Activated CD8-positive, alpha-beta memory T cell treated with anti-CD3 and anti-CD28 coated beads, Interleukin-2, amount 10 ng/mL, durations not matched to agents 7 days and 5 days (primary cell): ENCODE measurements at regions not wholly inside any gene's neighbourhood (a gene's known extent, or its start where the extent isn't known, plus 50 kb on each side); places are given as distances from the start of the nearest gene placed in this dataset.

Experiments used
- ATAC-seq: fragments of 150-1000 bp; cut with Tn5 transposase; one replicate; pipeline ENCODE4 v1.10.0; 2021; ENCODE audit warnings: moderate library complexity
- CTCF ChIA-PET: fragments of 350-600 bp; sonication (Branson Sonifier 250); formaldehyde crosslinking; loops from one replicate; lab custom pipeline; 2021; ENCODE audit warnings: antibody characterized with exemption; lab: Charles Lee
- DNase-seq: peaks from one replicate; pipeline ENCODE4 v3.0.0-alpha.2; 2020
- H3K27ac Mint-ChIP-seq: one replicate; pipeline ENCODE4 v1.8.0; 2021; ENCODE audit warnings: mild to moderate bottlenecking, mixed read lengths
- H3K27me3 Mint-ChIP-seq: one replicate; pipeline ENCODE4 v1.8.0; 2021; ENCODE audit warnings: mixed read lengths
- H3K36me3 Mint-ChIP-seq: one replicate; pipeline ENCODE4 v1.8.0; 2021; ENCODE audit warnings: mild to moderate bottlenecking, mixed read lengths
- H3K4me1 Mint-ChIP-seq: one replicate; pipeline ENCODE4 v1.8.0; 2021; ENCODE audit warnings: mixed read lengths
- H3K4me3 Mint-ChIP-seq: one replicate; pipeline ENCODE4 v1.8.0; 2021; ENCODE audit warnings: mild to moderate bottlenecking, moderate library complexity, mixed read lengths
- H3K9me3 Mint-ChIP-seq: one replicate; pipeline ENCODE4 v1.8.0; 2022; ENCODE audit warnings: low read depth, mixed read lengths

GRCh38 chr22:26779108-26779507 is 121.7 kb downstream of the MIAT start:
- Mint-ChIP-seq H3K27me3 (no peaks in the 10 kb centered on the region), H3K9me3 (no peaks in the 10 kb centered on the region), H3K4me3 (no peak overlapping the region), H3K4me1 (no peaks in the 10 kb centered on the region), H3K36me3 (peaks cover 3% of the 10 kb centered on the region), H3K27ac (no peak overlapping the region)
- ATAC-seq (no peak), DNase-seq (no peak)
- CTCF ChIA-PET = interaction anchor here (0.7 kb wide), 1 partner anchor 23 kb away, joined by 3 read pairs; no protein-coding TSS in a partner anchor

- DNase-seq (no peak), ATAC-seq (no peak)
- H3K27me3 Mint-ChIP-seq = no peaks in the 10 kb centered on the region
- peaks cover 3% of the 10 kb centered on the region for H3K36me3 Mint-ChIP-seq
- no peaks in the 10 kb centered on the region for H3K9me3 Mint-ChIP-seq
- no peak overlapping the region for H3K4me3 Mint-ChIP-seq
- H3K4me1 Mint-ChIP-seq = no peaks in the 10 kb centered on the region
- CTCF ChIA-PET = no interaction called here
- no peak overlapping the region for H3K27ac Mint-ChIP-seq
These were observed 122.5 kb downstream of the MIAT start for GRCh38 chr22:26779929-26780328.

DNA sequence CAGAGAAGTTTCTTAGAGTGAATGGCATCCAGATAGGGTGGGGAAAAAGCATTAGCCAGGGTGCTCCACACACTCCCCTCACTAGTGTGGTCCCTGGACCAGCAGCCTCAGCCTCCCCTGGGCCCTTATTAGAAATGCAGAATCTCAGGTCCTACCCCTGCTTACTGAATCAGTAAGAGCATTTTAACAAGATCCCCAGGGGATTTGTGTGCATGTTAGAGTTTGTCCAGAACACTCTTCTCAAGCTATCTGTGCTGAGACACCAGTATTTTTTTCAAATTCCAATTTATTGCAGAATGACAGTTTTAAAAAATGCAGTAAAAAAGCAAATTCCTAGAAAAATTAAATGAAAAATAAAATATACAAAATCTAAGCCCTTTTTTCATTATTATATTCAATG is 123.1 kb downstream of the MIAT start:
- H3K4me3 Mint-ChIP-seq = no peak overlapping the region
- no peaks in the 10 kb centered on the region for H3K27me3 Mint-ChIP-seq
- peaks cover 3% of the 10 kb centered on the region for H3K36me3 Mint-ChIP-seq
- H3K9me3 Mint-ChIP-seq = no peaks in the 10 kb centered on the region
- H3K4me1 Mint-ChIP-seq = peaks cover 2% of the 10 kb centered on the region
- no peak overlapping the region for H3K27ac Mint-ChIP-seq
- CTCF ChIA-PET = no interaction called here
- no peak for DNase-seq
- ATAC-seq = no peak

GRCh38 chr22:26781062-26781461 is 123.7 kb downstream of the MIAT start:
- CTCF ChIA-PET = no interaction called here
- Mint-ChIP-seq H3K27me3 (no peaks in the 10 kb centered on the region), H3K27ac (no peak overlapping the region)

GRCh38 chr22:26781596-26781995 is 124.2 kb downstream of the MIAT start:
- H3K27me3 Mint-ChIP-seq = no peaks in the 10 kb centered on the region
- H3K27ac Mint-ChIP-seq = no peak overlapping the region
- no peaks in the 10 kb centered on the region for H3K9me3 Mint-ChIP-seq
- H3K4me3 Mint-ChIP-seq = no peak overlapping the region
- no peak for DNase-seq
- ATAC-seq = no peak
- CTCF ChIA-PET = no interaction called here
- peaks cover 13% of the 10 kb centered on the region for H3K4me1 Mint-ChIP-seq
- peaks cover 3% of the 10 kb centered on the region for H3K36me3 Mint-ChIP-seq

More at GRCh38 chr22:26781062-26781461, 123.7 kb downstream of the MIAT start:
- Mint-ChIP-seq H3K9me3 (no peaks in the 10 kb centered on the region), H3K36me3 (peaks cover 3% of the 10 kb centered on the region), H3K4me3 (no peak overlapping the region), H3K4me1 (peaks cover 7% of the 10 kb centered on the region)
- DNase-seq = no peak
- ATAC-seq = no peak

DNA sequence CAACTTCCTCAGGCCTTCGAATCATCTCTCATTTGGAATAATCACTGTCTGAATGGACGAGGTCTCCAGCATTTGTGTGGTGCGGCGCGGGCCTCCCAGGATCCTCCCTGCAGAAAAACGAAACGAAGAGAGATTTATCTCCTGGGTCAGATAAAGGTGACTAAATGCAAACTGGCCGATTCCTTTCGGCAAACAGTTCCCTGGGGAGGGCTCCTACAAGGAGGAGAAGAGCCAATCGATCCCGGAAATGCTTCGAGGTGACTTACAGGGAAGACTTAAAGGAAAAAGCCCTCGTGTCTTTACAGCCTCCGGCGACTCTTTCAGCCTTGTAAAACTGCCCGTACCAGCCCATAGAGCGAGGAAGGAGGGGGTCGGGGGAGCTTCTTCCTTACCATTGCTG is 126.5 kb downstream of the MIAT start:
- Mint-ChIP-seq H3K4me1 (peaks cover 17% of the 10 kb centered on the region), H3K9me3 (no peaks in the 10 kb centered on the region), H3K27me3 (no peaks in the 10 kb centered on the region), H3K36me3 (peaks cover 3% of the 10 kb centered on the region), H3K27ac (no peak overlapping the region), H3K4me3 (no peak overlapping the region)
- ATAC-seq = no peak
- no peak for DNase-seq
- CTCF ChIA-PET = no interaction called here

- CTCF ChIA-PET = interaction anchor here (0.7 to 1.3 kb wide), 2 partner anchors 15 to 105 kb away, joined by 3 read pairs; no protein-coding TSS in a partner anchor
- ATAC-seq = no peak
- Mint-ChIP-seq H3K4me1 (peaks cover 17% of the 10 kb centered on the region), H3K36me3 (no peaks in the 10 kb centered on the region), H3K27me3 (no peaks in the 10 kb centered on the region), H3K4me3 (no peak overlapping the region), H3K27ac (no peak overlapping the region), H3K9me3 (no peaks in the 10 kb centered on the region)
- DNase-seq = no peak
These were observed 127.4 kb downstream of the MIAT start for GRCh38 chr22:26784772-26785171.

DNA sequence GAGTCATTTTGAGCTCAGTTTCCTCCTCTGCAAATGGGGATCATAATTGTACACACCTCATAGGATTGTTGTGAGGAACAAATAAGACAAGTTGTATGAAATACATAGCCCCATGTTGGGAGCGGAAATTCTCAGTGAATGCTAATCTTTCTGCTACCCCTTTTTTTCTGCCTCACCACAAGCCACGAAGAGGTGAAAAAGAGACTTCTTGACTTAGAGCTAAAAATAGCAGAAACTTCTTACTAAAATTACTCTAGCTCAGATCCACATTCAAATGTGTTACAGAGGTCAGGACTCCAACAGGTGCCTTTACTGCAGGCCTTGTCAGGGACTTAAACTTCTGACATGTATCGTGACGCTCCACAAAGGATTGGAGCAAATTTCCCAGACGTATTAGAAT is 128.5 kb downstream of the MIAT start:
- Mint-ChIP-seq H3K36me3 (no peaks in the 10 kb centered on the region), H3K9me3 (no peaks in the 10 kb centered on the region), H3K27me3 (no peaks in the 10 kb centered on the region), H3K27ac (no peak overlapping the region), H3K4me1 (peaks cover 17% of the 10 kb centered on the region), H3K4me3 (no peak overlapping the region)
- ATAC-seq (no peak), DNase-seq (no peak)
- CTCF ChIA-PET = interaction anchor here (0.7 to 1.3 kb wide), 2 partner anchors 16 to 120 kb away, joined by 3 read pairs; no protein-coding TSS in a partner anchor

- Mint-ChIP-seq H3K4me3 (no peak overlapping the region), H3K4me1 (peaks cover 17% of the 10 kb centered on the region), H3K9me3 (no peaks in the 10 kb centered on the region), H3K27ac (no peak overlapping the region), H3K36me3 (no peaks in the 10 kb centered on the region), H3K27me3 (no peaks in the 10 kb centered on the region)
- ATAC-seq (no peak), DNase-seq (no peak)
- CTCF ChIA-PET = no interaction called here
These were observed 129.0 kb downstream of the MIAT start for GRCh38 chr22:26786398-26786797.

GRCh38 chr22:26789951-26790350 is 132.6 kb downstream of the MIAT start:
- no peak for DNase-seq
- CTCF ChIA-PET = no interaction called here
- Mint-ChIP-seq H3K27me3 (no peaks in the 10 kb centered on the region), H3K4me3 (no peak overlapping the region), H3K4me1 (peaks cover 17% of the 10 kb centered on the region), H3K9me3 (no peaks in the 10 kb centered on the region), H3K36me3 (no peaks in the 10 kb centered on the region), H3K27ac (no peak overlapping the region)
- ATAC-seq = no peak

DNA sequence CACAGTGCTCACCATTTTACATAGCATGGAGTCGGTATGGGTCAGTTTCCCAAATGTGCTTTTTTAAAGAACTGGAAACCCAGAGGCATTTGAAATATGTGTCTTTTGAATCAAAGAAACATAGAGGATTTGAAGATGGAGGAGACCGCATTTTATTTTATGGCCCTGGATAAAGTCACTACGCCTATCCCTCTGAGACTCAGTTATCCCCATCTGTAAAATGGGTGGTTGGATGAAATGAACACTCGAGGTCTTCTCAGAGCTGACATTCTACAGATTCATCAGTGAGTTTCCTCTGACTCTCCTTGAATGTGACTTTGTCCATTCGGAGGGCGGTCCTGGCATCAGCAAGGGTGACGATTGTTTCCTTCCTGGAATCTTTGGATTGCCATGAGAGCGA is 135.1 kb downstream of the MIAT start:
- ATAC-seq (no peak), DNase-seq (no peak)
- Mint-ChIP-seq H3K4me1 (no peaks in the 10 kb centered on the region), H3K27ac (no peak overlapping the region), H3K27me3 (no peaks in the 10 kb centered on the region), H3K36me3 (no peaks in the 10 kb centered on the region), H3K4me3 (no peak overlapping the region), H3K9me3 (no peaks in the 10 kb centered on the region)
- CTCF ChIA-PET = no interaction called here

GRCh38 chr22:26796785-26797184 is 139.4 kb downstream of the MIAT start:
- no peak overlapping the region for H3K27ac Mint-ChIP-seq
- H3K4me3 Mint-ChIP-seq = no peak overlapping the region
- H3K36me3 Mint-ChIP-seq = no peaks in the 10 kb centered on the region
- no peaks in the 10 kb centered on the region for H3K27me3 Mint-ChIP-seq
- ATAC-seq = no peak
- DNase-seq = no peak
- H3K4me1 Mint-ChIP-seq = no peaks in the 10 kb centered on the region
- no peaks in the 10 kb centered on the region for H3K9me3 Mint-ChIP-seq
- CTCF ChIA-PET = no interaction called here

GRCh38 chr22:26797910-26798309 is 140.5 kb downstream of the MIAT start:
- Mint-ChIP-seq H3K36me3 (no peaks in the 10 kb centered on the region), H3K27me3 (no peaks in the 10 kb centered on the region), H3K9me3 (no peaks in the 10 kb centered on the region), H3K27ac (no peak overlapping the region), H3K4me1 (no peaks in the 10 kb centered on the region), H3K4me3 (no peak overlapping the region)
- no peak for DNase-seq
- CTCF ChIA-PET = no interaction called here
- no peak for ATAC-seq

GRCh38 chr22:26798462-26799065 is 141.2 kb downstream of the MIAT start:
- H3K36me3 Mint-ChIP-seq = no peaks in the 10 kb centered on the region
- CTCF ChIA-PET = no interaction called here
- H3K27ac Mint-ChIP-seq = no peak overlapping the region
- no peak for DNase-seq
- no peaks in the 10 kb centered on the region for H3K4me1 Mint-ChIP-seq
- ATAC-seq = no peak
- H3K27me3 Mint-ChIP-seq = no peaks in the 10 kb centered on the region
- no peak overlapping the region for H3K4me3 Mint-ChIP-seq
- no peaks in the 10 kb centered on the region for H3K9me3 Mint-ChIP-seq
